ENCODE measurements at regions not wholly inside any gene's neighbourhood (a gene's known extent, or its start where the extent isn't known, plus 50 kb on each side); places are given as distances from the start of the nearest gene placed in this dataset.

- TF ChIP-seq CTCF (conservative IDR thresholded peaks at IDR 0.05; ENCODE audit: low read depth in 2 of 2) (no peak), STAT1 (IDR thresholded peaks at IDR 0.05; ENCODE audit: unreplicated experiment) (no peak), JUNB (IDR thresholded peaks at IDR 0.05; ENCODE audit: unreplicated experiment) (no peak), ZNF114 (CRISPR knock-in tag; IDR thresholded peaks at IDR 0.05) (no peak), EZH2 (IDR thresholded peaks at IDR 0.05; ENCODE audit: low read depth, unreplicated experiment) (no peak), REST (IDR thresholded peaks at IDR 0.05; ENCODE audit: unreplicated experiment) (no peak), ZNF331 (CRISPR knock-in tag; IDR thresholded peaks at IDR 0.05; ENCODE audit: low read depth) (no peak)
These were observed 394.2 kb upstream of the ZEB2 start (continued) for GRCh38 chr2:144914113-144914512.

DNA sequence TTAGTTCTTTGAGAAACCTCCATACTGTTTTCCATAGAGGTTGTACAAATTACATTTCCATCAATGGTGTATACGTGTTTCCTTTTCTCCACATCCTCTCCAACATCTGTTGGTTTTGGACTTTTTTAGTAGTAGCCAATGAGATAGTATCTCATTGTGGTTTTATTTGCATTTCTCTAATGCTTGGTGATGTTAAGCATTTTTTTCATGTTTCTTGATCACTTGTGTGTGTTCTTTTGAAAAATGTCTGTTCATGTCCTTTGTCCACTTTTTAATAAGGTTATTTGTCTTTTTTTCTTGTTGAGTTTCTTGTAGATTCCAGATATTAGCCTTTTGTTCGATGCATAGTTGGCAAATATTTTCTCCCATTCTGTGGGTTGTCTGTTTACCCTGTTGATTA lies 392.3 kb upstream of the ZEB2 start:
- Histone ChIP-seq H3K4me2 (no peak overlapping the region), H2AFZ (no peak overlapping the region), H3K4me1 (ENCODE audit: insufficient read depth) (no peaks in the 10 kb centered on the region), H3K4me3 (no peak overlapping the region), H3F3A (replicated peaks; ENCODE audit: low read depth) (no peaks in the 10 kb centered on the region), H3K79me2 (replicated peaks; ENCODE audit: insufficient read depth) (no peaks in the 10 kb centered on the region), H3K27ac (ENCODE audit: low read depth) (no peak overlapping the region), H3K27me3 (ENCODE audit: insufficient read depth) (no peaks in the 10 kb centered on the region), H4K20me1 (replicated peaks; ENCODE audit: insufficient read depth) (no peaks in the 10 kb centered on the region), H3K36me3 (ENCODE audit: insufficient read depth) (no peaks in the 10 kb centered on the region), H3K9me2 (ENCODE audit: insufficient read depth) (no peaks in the 10 kb centered on the region)
- H3K4me3 Mint-ChIP-seq = no peak overlapping the region
- no peaks in the 10 kb centered on the region for H3K27me3 Mint-ChIP-seq (ENCODE audit: insufficient read depth, low read depth, poor library complexity)
- H3K4me1 Mint-ChIP-seq = no peaks in the 10 kb centered on the region
- TF ChIP-seq ZNF114 (CRISPR knock-in tag; IDR thresholded peaks at IDR 0.05) (no peak), ETS1 (IDR thresholded peaks at IDR 0.05) (no peak), STAT1 (IDR thresholded peaks at IDR 0.05; ENCODE audit: unreplicated experiment) (no peak), NANOG (IDR thresholded peaks at IDR 0.05; ENCODE audit: borderline replicate concordance) (no peak), JUNB (IDR thresholded peaks at IDR 0.05; ENCODE audit: unreplicated experiment) (no peak), EZH2 (IDR thresholded peaks at IDR 0.05; ENCODE audit: low read depth, unreplicated experiment) (no peak), ZNF331 (CRISPR knock-in tag; IDR thresholded peaks at IDR 0.05; ENCODE audit: low read depth) (no peak)
- TF ChIP-seq, protein P1, sequence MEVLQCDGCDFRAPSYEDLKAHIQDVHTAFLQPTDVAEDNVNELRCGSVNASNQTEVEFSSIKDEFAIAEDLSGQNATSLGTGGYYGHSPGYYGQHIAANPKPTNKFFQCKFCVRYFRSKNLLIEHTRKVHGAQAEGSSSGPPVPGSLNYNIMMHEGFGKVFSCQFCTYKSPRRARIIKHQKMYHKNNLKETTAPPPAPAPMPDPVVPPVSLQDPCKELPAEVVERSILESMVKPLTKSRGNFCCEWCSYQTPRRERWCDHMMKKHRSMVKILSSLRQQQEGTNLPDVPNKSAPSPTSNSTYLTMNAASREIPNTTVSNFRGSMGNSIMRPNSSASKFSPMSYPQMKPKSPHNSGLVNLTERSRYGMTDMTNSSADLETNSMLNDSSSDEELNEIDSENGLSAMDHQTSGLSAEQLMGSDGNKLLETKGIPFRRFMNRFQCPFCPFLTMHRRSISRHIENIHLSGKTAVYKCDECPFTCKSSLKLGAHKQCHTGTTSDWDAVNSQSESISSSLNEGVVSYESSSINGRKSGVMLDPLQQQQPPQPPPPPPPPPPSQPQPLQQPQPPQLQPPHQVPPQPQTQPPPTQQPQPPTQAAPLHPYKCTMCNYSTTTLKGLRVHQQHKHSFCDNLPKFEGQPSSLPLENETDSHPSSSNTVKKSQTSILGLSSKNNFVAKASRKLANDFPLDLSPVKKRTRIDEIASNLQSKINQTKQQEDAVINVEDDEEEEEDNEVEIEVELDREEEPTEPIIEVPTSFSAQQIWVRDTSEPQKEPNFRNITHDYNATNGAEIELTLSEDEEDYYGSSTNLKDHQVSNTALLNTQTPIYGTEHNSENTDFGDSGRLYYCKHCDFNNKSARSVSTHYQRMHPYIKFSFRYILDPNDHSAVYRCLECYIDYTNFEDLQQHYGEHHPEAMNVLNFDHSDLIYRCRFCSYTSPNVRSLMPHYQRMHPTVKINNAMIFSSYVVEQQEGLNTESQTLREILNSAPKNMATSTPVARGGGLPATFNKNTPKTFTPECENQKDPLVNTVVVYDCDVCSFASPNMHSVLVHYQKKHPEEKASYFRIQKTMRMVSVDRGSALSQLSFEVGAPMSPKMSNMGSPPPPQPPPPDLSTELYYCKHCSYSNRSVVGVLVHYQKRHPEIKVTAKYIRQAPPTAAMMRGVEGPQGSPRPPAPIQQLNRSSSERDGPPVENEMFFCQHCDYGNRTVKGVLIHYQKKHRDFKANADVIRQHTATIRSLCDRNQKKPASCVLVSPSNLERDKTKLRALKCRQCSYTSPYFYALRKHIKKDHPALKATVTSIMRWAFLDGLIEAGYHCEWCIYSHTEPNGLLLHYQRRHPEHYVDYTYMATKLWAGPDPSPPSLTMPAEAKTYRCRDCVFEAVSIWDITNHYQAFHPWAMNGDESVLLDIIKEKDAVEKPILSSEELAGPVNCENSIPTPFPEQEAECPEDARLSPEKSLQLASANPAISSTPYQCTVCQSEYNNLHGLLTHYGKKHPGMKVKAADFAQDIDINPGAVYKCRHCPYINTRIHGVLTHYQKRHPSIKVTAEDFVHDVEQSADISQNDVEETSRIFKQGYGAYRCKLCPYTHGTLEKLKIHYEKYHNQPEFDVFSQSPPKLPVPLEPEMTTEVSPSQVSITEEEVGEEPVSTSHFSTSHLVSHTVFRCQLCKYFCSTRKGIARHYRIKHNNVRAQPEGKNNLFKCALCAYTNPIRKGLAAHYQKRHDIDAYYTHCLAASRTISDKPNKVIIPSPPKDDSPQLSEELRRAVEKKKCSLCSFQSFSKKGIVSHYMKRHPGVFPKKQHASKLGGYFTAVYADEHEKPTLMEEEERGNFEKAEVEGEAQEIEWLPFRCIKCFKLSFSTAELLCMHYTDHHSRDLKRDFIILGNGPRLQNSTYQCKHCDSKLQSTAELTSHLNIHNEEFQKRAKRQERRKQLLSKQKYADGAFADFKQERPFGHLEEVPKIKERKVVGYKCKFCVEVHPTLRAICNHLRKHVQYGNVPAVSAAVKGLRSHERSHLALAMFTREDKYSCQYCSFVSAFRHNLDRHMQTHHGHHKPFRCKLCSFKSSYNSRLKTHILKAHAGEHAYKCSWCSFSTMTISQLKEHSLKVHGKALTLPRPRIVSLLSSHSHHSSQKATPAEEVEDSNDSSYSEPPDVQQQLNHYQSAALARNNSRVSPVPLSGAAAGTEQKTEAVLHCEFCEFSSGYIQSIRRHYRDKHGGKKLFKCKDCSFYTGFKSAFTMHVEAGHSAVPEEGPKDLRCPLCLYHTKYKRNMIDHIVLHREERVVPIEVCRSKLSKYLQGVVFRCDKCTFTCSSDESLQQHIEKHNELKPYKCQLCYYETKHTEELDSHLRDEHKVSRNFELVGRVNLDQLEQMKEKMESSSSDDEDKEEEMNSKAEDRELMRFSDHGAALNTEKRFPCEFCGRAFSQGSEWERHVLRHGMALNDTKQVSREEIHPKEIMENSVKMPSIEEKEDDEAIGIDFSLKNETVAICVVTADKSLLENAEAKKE (CRISPR knock-in tag; IDR thresholded peaks at IDR 0.05) = no peak
- 0 out of 3 replicates have a peak, but pooled peaks cover 4% of the 10 kb centered on the region for H3K9me3 Mint-ChIP-seq
- ATAC-seq (no peak), DNase-seq (ENCODE audit: low spot score) (no peak)
- no peak overlapping the region for H3K27ac Mint-ChIP-seq
- H3K36me3 Mint-ChIP-seq (ENCODE audit: low read depth) = no peaks in the 10 kb centered on the region; the same call in 2 of the 3 replicates

Measured in GM23338 (cell line).